Astrocyte of the hippocampus (primary cell): ENCODE measurements at regions not wholly inside any gene's neighbourhood (a gene's known extent, or its start where the extent isn't known, plus 50 kb on each side); places are given as distances from the start of the nearest gene placed in this dataset.

Experiments used
- DNase-seq: peaks from one replicate; pipeline ENCODE4 v3.0.0; 2011; ENCODE audit warnings: low read depth, low spot score

DNA sequence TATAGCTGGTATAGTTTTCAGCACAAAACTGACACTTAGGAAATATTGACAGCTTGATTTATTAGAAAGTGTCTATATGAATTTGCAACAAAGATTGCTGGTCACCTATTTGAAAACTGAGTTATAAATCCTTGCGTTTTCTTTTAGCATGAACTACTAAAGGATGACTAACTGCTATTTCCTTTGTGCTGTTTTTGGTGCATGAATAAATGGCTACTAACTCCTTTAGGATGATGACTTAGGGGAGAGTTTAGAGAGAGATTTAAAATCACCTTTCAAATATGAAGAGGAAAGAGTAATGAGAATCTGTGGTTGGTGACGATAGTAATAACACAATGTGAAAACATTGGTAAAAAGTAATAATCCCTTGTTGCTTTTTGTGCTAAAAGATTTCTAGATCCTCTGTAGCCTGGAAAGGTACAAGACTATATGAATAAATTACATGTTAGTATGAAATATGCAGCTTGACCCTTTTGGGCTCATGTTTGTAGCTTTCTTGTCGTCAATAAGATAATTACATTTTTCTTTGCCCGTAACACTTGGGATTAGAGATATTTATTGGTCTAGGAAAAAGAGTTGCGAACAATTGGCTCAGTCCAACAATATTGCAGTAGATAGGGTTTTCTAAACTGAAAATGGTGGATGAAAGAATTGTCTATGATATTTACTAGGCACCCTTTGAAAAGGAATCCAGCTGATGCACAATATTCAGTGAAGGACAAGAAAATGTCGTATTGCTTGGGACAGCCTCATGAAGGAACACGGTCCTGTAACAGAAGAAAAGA, 453.0 kb downstream of the ADAMTS20 start:
- DNase-seq: no peak

DNA sequence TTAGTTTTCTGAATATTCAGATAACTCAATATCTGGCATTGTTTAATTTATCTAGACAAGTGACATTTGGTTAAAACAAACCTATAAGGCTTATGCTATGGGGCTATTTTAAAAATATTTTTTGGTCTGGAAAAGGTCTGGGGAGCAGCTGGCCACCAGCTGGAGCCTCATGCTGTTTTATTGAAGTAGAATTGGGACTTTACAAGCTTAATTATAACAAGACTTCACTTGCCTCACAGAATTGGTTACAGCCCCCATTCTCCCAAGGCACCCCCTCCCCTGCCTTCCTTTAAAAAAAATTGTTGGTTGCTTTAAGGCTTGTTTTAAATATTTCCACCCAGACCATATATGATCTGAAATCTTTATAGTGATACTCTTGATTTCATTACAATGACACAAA, 453.9 kb downstream of the ADAMTS20 start:
- DNase-seq: no peak

DNA sequence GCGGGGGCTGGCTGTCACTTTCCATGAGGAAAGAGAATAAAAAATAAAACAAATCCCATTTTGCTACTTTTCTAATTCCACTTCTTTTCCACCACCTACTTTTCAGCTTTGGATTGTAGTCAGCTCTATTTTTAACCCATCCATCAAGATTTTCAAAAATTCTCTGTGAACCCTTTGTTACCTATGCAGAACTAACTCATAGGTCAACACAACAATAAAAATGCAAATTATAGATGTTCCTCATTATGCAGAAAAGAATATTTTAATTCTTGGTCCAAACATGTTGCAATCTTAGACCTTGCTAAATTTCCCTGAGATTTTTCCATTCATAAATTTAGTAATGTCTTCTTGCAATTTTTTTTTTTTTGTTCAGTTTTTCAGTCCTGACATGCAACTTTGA, 454.5 kb downstream of the ADAMTS20 start:
- no peak for DNase-seq

DNA sequence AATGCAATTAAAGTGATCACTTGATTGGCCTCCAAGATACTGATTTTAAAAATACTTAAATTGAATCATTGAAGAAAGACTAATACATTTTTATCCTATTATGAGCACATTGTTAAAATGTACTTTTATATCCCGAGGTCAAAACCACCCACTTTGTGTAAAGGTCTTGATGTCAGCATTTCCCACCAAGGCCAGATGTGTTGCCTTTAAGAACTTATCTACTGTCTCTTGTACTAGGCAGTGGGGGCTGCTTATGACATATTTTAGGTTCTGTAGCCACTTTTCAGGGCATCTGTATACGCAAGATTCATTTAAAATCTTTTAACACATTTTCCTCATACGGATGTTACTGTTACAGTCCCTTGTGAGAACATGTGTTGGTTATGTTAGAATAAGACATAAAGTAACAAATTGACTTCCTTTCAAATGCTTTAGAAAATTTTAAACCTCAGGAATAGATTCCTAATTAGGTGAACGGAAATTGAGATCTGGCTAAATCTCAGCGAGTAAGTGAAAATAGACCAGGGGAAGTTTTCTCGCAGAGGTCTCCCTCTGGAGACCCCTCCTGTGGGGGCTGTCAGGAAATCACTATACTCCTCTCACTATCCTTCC, 456.2 kb downstream of the ADAMTS20 start:
- DNase-seq: no peak

DNA sequence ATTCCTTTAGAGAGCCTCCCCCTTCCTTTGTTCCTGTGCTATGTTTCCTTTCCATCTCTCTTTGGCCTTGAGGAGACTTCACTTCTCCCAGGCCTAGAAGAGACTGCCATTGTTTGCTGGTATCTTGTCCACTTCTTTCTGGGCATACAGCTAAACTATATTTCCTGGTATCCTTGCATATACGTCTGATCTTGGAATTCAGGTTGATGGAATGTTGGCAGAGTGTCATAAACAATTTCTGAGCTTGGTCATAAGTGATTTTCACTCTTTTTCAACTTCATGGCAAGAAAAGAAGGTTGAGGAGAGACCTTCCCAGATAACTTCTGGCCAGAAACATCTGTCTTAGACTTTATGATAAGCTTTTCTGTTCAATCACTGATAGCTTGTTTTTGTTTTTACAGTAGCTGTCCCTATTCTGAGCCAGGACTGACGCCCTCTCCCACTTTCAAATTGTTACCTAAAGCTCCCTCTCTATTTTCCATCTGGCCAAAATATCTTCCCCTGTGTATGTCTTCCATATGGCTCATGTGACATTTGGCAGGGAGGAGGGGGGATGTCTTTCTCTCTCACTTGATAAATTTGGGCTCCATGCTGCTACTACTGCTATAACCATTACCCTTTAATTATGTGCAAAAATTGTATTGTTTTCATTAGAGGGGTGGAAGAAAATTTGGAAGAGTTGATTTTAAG, 457.0 kb downstream of the ADAMTS20 start:
- no peak for DNase-seq

DNA sequence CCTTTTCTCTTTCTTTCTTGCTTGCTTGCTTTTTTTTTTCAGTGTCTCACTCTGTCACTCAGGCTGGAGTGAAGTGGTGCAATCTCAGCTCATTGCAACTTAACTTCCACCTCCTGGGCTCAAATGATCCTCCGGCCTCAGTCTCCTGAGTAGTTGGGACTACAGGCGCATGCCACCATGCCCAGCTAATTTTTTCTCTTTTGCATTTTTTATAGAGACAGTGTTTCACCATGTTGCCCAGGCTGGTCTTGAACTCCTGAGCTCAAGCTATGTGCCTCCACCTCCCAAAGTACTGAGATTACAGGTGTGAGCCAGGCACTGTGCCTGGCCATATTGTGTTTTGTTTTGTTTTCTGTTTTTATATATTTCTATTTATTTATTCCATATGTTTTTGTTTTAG, 461.0 kb downstream of the ADAMTS20 start:
- no peak for DNase-seq

DNA sequence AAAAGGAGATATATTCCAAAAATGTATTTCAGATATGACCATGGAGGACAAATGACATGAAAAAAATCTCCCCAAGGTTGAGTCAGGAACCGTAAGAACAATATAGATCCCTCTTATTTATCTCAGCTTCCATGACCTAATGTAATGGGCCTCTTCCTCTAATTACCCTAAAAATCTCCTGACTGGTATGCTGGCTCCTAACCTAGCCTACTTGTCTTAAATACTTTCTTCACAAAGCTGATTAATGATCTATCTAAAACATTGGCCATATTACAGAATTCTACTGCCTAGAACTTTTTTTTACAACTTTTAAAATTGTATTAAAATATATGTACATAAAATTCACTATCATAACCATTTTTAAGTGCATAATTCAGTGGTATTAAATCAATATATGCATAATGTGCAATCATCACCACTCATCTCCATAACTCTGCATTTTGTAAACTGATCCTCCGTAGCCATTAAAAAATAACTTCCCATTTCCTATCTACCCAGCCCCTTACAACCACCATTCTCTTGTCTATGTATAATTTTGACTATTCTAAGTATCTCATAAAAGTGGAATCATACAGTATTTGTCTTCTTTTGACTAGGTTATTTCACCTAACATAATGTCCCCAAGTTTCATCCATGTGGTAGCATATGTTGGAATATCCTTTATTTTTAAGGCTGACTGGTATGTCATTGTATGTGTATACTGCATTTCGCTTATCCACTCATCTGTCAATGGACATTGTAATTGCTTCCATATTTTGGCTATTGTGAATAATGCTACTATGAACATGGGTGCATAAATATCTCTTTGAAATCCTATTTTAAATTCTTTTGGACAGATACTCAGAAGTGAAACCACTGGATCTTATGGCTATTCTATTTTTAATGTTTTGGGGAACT, 464.6 kb downstream of the ADAMTS20 start:
- no peak for DNase-seq

DNA sequence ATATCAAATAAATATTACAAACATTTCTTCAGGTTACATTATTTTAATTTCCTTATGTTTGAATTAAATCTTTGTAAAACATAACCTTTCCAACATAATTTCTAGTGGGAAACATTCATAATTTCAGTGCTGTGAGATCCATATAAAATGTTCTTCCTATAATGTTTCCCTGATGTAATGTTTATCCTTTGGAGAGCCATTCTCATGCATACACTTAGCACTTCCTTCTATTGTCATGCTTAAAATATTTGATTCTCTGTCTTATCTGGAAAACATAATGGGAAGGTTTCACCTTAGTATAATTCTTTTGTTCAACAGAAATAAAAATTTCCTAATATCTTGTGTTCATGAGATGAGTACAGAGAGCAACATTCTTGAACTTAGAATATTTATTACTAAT, 472.5 kb downstream of the ADAMTS20 start:
- no peak for DNase-seq

DNA sequence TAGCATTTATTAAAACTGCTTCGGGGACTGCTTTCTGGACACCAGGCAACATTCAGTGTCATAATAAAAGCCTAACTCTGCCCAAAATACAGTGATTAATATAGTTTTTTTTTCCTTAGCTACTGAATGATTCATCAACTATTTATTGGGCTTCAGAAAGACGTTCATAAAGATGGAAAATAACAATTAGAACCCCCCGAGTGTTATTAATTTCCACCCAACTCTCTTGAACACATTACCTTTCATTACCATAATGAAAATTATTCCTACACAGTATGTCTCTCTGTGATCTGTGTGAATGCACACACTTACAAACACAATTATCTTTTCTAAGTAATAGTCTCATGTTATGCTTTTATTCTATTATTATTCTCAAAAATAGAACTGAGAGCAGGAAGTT, 473.0 kb downstream of the ADAMTS20 start:
- no peak for DNase-seq

DNA sequence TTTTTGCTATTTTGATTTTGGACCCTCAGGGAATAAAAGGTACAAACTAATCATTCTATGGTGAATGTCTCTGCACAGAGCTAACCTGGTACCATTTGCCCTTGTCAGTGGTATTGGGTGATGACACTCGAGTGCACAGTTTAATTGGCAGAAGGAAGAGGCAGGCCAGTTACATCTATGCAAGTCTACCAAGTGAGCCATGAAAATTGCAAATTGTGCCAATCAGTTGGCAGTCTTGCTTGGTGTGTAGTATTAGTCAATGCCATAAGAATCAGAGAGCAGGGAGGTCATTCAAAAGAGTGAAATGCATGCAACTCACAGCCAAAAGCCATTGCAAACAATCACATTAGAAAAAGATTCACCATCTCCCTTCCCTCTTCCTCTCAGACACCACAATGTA, 479.6 kb downstream of the ADAMTS20 start:
- DNase-seq: no peak

DNA sequence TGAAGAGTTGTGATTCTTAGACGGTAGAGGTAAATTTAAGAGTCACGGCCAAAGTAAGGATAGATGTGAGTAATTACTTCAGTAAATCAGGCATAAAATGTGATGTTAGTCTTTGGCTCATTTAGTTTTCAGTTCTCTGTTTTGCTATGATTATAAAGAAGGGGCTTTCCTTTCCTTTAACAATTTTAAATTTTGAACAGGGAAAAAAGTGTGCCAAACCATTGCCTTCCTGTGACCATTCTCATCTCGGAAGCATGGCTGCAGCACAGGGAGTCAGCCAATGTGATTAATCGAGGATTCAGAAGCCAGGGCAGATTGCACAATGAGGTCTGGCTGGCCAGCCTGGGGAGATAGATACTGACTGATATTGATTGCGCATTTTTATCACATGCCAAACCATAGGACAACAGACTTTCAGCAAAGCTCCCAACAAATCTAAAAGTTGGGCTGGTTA, 480.2 kb upstream of the PRICKLE1 start:
- DNase-seq: peak; percentile 43

DNA sequence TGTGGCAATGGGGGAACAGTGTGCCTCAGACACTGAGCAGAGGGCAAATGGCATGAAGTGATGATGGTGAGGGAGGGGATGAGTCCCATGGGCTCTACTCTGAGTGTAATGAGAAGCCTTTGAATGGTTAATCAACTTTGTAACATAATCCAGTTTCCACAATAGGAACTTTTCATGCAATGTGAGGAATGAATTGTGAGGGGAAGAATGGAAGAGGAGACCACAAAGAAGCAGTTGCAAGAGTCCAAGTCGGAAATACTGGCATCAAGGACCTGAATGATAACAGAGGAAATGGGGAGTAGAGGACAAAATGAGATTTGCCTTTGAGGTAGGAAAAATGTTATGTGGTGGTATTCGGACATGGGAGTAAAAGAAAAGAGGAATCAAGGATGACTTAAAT, 476.9 kb upstream of the PRICKLE1 start:
- DNase-seq: peak; percentile 57

DNA sequence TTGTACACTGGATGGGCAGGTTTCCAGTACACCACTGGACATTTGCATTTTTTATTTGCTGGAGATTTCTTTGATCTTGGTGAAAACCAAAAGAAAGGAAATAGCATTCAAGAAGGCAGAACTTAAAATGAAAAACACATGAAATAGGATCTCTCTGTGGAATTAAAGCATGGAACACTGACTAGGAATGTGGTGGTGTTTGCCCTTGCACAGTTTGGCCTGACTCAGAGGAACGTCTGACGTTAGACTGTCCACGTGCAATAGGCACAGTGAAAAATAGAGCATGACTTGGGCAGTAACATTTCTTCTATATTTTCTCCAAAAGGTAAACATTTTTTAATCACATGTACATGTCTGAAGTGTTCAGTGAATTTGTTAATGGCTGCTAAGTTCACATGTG, 474.1 kb upstream of the PRICKLE1 start:
- peak; percentile 60 for DNase-seq

DNA sequence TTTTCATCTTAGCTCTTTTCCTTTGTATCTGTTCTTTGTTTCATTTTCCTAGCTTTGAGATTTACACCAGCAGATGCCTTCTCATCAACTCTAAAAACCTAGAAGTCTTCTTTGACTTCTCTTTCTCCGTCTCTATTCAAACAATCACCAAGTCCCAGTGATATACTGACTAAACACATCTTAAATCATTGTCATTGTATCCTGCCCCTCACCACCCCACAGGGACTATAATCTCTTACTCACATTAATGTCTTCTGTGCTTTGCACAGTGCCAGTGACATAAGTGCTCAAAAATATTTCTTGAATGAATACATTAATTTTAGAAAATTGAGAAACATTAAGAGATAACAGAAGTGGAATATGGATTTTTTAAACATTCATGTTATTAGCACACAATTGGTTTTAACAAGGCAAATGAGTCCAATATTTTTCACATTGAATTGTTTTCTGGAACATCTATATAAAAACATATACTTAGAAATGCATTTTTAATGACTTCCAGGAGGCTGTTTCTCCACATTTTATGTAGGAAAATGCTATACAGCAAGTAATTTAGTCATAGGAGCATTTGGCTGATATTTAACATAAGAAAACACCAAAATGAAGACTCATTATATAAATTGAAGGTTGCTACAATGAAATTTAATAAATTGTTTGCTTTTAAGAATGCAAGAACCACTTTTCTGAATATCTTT, 472.8 kb upstream of the PRICKLE1 start:
- no peak for DNase-seq

DNA sequence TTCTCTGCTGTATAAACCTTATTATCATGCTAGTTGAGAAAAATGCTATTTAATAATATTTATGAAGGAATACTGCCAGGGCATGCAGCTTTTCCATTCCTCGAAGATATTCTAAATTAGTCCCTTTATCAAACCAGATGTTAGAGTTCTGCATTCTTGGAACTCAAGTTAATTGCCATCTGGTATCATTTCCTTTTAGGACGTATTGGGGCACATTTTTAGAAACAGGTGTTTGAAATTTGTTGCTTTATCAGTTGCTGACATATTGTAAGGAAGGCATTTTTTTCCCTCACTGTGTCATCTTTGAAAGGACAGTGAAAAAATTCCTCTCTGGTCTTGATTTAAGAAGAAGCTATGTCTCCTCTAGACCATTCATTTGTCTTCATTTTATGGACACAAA, 471.2 kb upstream of the PRICKLE1 start:
- no peak for DNase-seq

DNA sequence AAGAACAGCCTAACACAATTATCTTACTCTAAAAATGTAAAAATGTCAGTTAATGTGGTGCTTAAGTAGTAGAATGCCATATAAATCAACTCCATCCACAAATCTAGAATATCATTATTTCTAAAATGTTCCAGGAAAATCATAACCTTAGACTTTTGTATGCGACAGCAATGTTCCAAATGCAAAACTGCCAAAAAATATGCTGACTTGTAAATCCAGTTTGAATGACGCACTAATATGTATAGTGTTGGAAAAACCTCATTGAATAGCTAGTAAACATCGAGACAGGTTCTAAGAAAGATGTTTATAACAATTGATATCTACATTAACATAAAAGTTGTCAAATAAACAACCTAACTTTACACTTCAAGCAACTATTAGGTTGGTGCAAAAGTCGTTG, 469.1 kb upstream of the PRICKLE1 start:
- DNase-seq: no peak

DNA sequence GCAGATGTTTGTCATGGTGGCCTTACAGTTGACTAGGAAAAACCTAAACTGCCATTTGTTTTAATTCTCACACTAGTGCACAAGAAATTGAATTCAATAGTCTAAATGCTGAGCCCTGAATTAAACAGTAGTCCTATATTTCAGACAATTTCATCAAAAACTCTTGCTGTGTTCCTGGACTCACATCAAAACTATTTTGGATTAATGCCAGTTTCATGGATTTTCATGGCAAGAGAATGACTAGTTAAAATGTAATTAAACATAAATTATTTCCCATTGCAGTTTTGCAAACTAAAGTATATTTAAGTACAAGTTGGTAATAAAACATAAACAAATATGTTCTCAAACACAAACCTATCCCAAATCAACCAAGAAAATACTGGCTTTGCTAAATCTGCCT, 468.0 kb upstream of the PRICKLE1 start:
- DNase-seq: peak; percentile 15

DNA sequence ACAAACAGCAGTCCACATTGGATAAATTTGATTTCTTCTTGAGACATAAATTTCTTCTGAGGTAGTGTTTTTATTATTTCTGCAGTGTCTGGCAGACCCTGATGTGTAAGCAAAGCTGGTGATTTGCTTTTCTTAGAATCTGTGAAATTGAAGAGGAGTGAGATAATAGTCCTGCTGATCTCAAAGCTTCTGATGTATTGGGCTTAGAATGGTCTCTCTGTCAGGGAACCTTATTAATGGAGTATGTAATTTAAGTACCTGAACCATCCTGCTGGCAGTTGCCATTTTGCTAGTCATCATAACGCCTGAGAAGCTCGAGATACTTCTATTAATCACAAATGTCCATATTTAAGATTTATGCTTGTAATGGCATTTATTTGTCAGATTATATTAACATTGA, 464.5 kb upstream of the PRICKLE1 start:
- DNase-seq: no peak

DNA sequence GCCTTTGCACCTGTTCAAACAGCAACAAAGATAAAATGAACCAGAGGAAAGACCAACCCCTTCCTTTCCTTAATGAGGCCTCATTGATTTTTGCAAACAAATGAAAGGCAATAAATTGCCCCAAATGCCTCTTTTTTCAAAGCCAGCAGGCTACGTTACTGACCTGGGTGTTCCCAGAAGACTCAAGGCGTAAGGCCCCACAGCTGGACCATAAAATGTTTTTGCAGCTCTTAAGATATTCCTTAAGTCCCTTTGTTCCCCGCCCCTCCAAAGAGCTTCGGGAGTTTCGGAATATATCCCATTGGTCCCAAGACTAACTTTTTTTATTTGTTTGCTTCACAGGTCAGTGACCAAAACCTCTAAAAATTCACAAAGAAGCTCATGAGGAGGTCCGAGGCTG, 462.9 kb upstream of the PRICKLE1 start:
- DNase-seq: no peak

DNA sequence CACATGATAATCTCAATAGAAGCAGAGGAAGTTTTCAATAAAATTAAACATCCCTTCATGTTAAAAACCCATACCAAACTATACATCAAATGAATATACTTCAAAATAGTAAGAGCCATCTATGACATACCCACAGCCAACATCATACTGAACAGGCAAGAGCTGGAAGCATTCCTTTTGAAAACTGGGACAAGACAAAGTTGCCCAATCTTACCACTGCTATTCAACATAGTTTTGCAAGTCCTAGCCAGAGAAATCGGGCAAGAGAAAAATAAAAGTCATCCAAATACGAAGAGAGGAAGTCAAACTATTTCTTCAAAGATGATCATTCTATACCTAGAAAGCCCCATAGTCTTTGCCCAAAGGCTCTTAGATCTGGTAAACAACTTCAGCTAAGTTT, 454.7 kb upstream of the PRICKLE1 start:
- no peak for DNase-seq

DNA sequence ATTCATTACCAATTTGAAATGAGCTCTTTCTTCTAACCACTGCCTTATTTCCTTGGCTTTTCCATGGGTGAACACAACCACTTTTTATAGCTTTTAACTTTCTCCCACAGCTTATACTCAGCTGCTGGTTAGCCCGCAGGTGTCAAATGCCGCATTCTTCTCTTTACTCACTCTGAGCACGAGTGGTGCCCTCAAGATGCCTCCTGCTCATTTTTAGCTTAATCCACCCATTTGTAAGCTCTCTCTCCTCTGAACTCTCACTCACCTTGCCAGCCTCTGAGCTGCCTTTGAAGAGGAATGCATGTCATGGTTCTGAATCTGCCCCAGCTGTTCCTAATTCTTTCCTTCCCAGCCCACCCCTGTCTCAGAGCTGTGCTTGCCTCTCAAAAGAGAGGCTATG, 449.4 kb upstream of the PRICKLE1 start:
- DNase-seq: peak; percentile 18
